ENCODE measurements at regions not wholly inside any gene's neighbourhood (a gene's known extent, or its start where the extent isn't known, plus 50 kb on each side); places are given as distances from the start of the nearest gene placed in this dataset.

DNA sequence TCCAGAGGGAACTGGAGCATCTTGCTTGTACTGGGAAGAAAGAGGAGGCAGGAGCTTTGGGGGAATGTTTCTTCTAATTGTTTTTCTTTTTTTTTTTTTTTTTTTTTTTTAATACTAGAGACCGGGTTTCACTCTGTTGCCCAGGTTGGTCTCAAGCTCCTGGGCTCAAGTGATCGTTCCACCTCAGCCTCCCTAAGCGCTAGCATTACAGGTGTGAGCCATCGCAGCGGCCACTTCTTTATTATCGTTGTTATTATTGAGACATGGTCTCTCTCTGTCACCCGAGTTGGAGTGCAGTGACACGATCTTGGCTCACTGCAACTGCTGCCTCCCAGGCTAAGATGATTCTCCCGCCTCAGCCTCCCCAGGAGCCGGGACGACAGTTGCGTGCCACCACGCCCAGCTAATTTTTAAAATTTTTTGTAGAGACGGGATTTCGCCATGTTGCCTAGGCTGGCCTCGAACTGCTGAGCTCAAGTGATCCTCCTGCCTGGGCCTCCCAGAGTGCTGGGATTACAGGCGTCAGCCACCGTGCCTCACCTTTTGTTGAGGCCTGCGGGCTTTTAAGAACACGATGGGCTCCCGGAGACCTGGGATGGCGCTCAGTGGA, 137.3 kb upstream of the GSE1 start:
- no peaks in the 10 kb centered on the region for H3K27me3 ChIP-seq
- H3K4me3 ChIP-seq: no peak overlapping the region
- TF ChIP-seq POLR2A (IDR thresholded peaks at IDR 0.05): no peak
- TF ChIP-seq, protein P1, sequence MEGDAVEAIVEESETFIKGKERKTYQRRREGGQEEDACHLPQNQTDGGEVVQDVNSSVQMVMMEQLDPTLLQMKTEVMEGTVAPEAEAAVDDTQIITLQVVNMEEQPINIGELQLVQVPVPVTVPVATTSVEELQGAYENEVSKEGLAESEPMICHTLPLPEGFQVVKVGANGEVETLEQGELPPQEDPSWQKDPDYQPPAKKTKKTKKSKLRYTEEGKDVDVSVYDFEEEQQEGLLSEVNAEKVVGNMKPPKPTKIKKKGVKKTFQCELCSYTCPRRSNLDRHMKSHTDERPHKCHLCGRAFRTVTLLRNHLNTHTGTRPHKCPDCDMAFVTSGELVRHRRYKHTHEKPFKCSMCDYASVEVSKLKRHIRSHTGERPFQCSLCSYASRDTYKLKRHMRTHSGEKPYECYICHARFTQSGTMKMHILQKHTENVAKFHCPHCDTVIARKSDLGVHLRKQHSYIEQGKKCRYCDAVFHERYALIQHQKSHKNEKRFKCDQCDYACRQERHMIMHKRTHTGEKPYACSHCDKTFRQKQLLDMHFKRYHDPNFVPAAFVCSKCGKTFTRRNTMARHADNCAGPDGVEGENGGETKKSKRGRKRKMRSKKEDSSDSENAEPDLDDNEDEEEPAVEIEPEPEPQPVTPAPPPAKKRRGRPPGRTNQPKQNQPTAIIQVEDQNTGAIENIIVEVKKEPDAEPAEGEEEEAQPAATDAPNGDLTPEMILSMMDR (IDR thresholded peaks at IDR 0.05): no peak
- DNase-seq: no peak
- H3K4me1 ChIP-seq (replicated peaks in 1 of 2): peaks cover 9 to 29% of the 10 kb centered on the region in 2 donors
- WGBS, 4 donors: 91 to 94% (median 92%) methylated on average over 22 of the region's 22 CpGs
- H3K27ac ChIP-seq: peak overlapping the region in 2 of 5 donors; percentile 7 to 63
- intact Hi-C loops (cut with DNase I): no loop called here
- no peaks in the 10 kb centered on the region for H3K9me3 ChIP-seq (replicated peaks in 1 of 3)
- no peaks in the 10 kb centered on the region for H3K36me3 ChIP-seq (replicated peaks in 1 of 2)

DNA sequence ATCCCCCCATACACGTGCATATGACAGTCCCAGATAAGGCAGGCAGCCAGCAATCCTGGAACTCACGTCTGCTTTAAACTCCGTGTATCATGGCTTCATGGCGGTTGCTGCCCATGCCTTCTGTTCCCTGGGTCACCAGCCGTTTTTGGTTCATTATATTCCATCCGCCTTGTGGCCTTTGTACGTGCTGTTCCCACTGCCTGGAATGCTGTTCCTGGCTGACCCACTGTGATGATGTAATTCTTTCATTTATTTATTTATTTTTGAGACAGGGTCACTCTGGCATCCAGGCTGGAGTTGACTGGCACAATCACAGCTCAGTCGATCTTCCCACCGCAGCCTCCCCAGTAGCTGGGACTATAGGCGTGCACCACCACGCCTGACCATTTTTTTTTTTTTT, 136.7 kb upstream of the GSE1 start:
- 93 to 94% (median 94%) methylated on average over 11 of the region's 11 CpGs for WGBS, 4 donors
- Histone ChIP-seq H3K4me3 (no peak overlapping the region), H3K4me1 (replicated peaks in 1 of 2) (peaks cover 9 to 29% of the 10 kb centered on the region in 2 donors), H3K27ac (peak overlapping the region in 2 of 5 donors; percentile 7 to 63), H3K36me3 (replicated peaks in 1 of 2) (no peaks in the 10 kb centered on the region), H3K9me3 (replicated peaks in 1 of 3) (no peaks in the 10 kb centered on the region), H3K27me3 (no peaks in the 10 kb centered on the region)
- intact Hi-C loops (cut with DNase I): no loop called here
- TF ChIP-seq, protein P1 (IDR thresholded peaks at IDR 0.05): no peak
- no peak for TF ChIP-seq POLR2A (IDR thresholded peaks at IDR 0.05)
- DNase-seq: no peak

GRCh38 chr16:85477801-85478363, 135.2 kb upstream of the GSE1 start:
- Histone ChIP-seq H3K27ac (peak overlapping the region in 2 of 5 donors; percentile 30 to 46), H3K36me3 (replicated peaks in 1 of 2) (no peaks in the 10 kb centered on the region), H3K9me3 (replicated peaks in 1 of 3) (no peaks in the 10 kb centered on the region), H3K4me3 (no peak overlapping the region), H3K27me3 (no peaks in the 10 kb centered on the region), H3K4me1 (replicated peaks in 1 of 2) (peaks cover 9 to 21% of the 10 kb centered on the region in 2 donors)
- intact Hi-C loops (cut with DNase I): no loop called here
- peak in 5 of 7 donors; percentile 38 to 81 (median 58) for DNase-seq
- TF ChIP-seq, protein P1 (IDR thresholded peaks at IDR 0.05): no peak
- WGBS, 4 donors: 75 to 78% (median 77%) methylated on average over 21 to 24 of the region's 24 CpGs

DNA sequence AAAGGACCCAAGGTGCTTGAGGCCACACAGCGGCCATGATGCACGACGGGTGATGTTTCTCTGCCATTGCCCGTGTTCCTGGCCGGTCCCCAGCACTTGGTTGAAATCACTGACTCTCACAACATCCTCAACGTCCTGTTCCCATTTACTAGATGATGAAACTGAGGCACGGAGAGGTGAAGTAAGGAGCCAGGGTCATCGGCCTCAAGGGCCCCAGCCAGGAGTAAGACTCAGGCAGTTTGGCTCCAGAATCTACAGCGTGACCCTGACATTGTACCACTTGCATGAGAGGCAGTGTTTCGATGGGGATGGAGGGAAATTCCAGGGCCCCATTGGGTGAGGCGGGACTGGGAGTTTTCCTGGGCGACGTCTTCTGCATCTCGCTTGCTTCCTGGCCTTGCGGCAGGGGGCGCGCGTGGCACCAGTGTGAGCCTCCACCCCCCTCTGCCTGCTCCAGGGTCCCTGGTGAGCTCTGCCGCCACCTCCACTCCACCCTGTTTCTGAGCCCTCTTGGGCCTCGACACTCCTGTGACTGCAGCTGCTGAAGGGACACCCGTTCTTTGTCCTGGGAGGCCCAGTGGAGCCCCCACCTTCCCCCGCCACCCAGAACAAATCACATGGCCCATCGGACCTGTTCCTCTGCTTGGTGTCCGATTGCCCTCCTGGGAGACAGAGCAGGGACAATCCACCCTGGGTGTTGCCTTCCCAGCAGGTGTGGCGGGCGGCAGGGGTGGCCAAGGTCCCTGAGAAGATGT, 133.0 kb upstream of the GSE1 start:
- H3K4me3 ChIP-seq: no peak overlapping the region
- intact Hi-C loops (cut with DNase I): no loop called here
- WGBS, 4 donors: 74 to 85% (median 77%) methylated on average over 15 to 26 of the region's 26 CpGs
- TF ChIP-seq, protein P1 (IDR thresholded peaks at IDR 0.05): no peak
- TF ChIP-seq POLR2A (IDR thresholded peaks at IDR 0.05): no peak
- no peaks in the 10 kb centered on the region for H3K9me3 ChIP-seq (replicated peaks in 1 of 3)
- peak overlapping the region in 1 of 5 donors; percentile 12 for H3K27ac ChIP-seq
- H3K36me3 ChIP-seq (replicated peaks in 1 of 2): no peaks in the 10 kb centered on the region
- DNase-seq: peak in 1 of 7 donors; percentile 25
- H3K4me1 ChIP-seq (replicated peaks in 1 of 2): peaks cover 4 to 15% of the 10 kb centered on the region in 2 donors
- H3K27me3 ChIP-seq: no peaks in the 10 kb centered on the region
